ENCODE measurements at regions not wholly inside any gene's neighbourhood (a gene's known extent, or its start where the extent isn't known, plus 50 kb on each side); places are given as distances from the start of the nearest gene placed in this dataset.
"Not testable (repeated sequence)": the region's sequence is repeated elsewhere in the genome, so short reads cannot be mapped to it uniquely, and the experiment has no call there.

DNA sequence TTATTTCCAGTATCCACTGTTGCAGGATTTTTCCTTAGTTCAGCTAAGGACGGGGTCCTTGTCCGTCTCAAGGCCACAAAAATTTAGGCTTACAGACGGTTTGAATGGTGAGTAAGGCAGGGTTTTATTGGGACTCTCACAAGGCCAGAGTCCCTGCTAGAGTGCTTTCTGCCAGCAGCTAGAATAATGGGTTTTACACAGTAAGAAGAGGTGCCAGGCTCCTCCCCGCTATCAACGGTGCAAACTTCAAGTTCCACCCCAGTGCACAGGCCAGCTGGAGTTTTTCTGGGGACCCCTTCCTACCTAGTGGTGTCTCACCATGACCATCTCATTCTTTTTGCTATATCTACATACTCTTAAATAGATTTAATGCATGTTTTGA is 198.5 kb upstream of the KCTD7 start:
- Histone ChIP-seq H3K4me3 (ENCODE audit: insufficient read depth, low read depth, low read length) (no peak overlapping the region), H3K4me1 (ENCODE audit: control insufficient read depth, insufficient read depth, low read length) (no peaks in the 10 kb centered on the region), H3K36me3 (ENCODE audit: control insufficient read depth, insufficient read depth, low read length) (no peaks in the 10 kb centered on the region), H3K27me3 (ENCODE audit: control insufficient read depth, insufficient read depth, low read length, poor library complexity, severe bottlenecking) (no peaks in the 10 kb centered on the region), H3K27ac (ENCODE audit: insufficient read depth, low read depth, low read length, poor library complexity, severe bottlenecking) (no peak overlapping the region), H3K9me3 (ENCODE audit: control insufficient read depth, low read length) (no peaks in the 10 kb centered on the region)
- 93 to 94% methylated on average over 5 of the region's 5 CpGs for WGBS, 2 experiments

- not testable (repeated sequence) for H3K9me3 ChIP-seq (ENCODE audit: control insufficient read depth, low read length); H3K4me1 ChIP-seq (ENCODE audit: control insufficient read depth, insufficient read depth, low read length); H3K27ac ChIP-seq (ENCODE audit: insufficient read depth, low read depth, low read length, poor library complexity, severe bottlenecking); H3K4me3 ChIP-seq (ENCODE audit: insufficient read depth, low read depth, low read length); H3K27me3 ChIP-seq (ENCODE audit: control insufficient read depth, insufficient read depth, low read length, poor library complexity, severe bottlenecking); H3K36me3 ChIP-seq (ENCODE audit: control insufficient read depth, insufficient read depth, low read length)
- WGBS, 2 experiments: 100% methylated on average over 1 of the region's 1 CpG
Measured at GRCh38 chr7:66438703-66439405, 189.8 kb upstream of the KCTD7 start.

DNA sequence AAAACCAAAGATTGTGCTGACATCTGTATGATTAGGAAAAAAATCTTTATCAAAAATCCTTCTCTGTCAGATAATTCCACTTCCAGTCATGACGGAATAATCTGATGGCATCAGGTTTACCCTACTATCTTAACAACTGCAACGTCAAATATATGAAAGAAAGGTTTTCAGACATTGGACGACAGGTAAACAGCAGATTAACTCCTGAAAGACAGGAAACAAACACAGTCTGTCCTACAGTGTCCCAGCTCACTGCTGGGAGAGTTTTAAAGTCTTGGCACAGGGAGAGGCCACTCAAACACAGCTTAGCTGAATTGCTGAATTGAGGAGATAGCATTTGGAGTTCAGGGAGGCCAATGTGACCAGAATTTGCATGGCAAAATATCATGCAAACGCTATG is 186.3 kb upstream of the KCTD7 start:
- Histone ChIP-seq H3K27ac (ENCODE audit: insufficient read depth, low read depth, low read length, poor library complexity, severe bottlenecking) (no peak overlapping the region), H3K4me1 (ENCODE audit: control insufficient read depth, insufficient read depth, low read length) (no peaks in the 10 kb centered on the region), H3K4me3 (ENCODE audit: insufficient read depth, low read depth, low read length) (no peak overlapping the region), H3K36me3 (ENCODE audit: control insufficient read depth, insufficient read depth, low read length) (no peaks in the 10 kb centered on the region), H3K9me3 (ENCODE audit: control insufficient read depth, low read length) (no peaks in the 10 kb centered on the region), H3K27me3 (ENCODE audit: control insufficient read depth, insufficient read depth, low read length, poor library complexity, severe bottlenecking) (no peaks in the 10 kb centered on the region)
- WGBS, 2 experiments: 88 to 94% methylated on average over 4 of the region's 4 CpGs

GRCh38 chr7:66443946-66444345 is 184.7 kb upstream of the KCTD7 start:
- Histone ChIP-seq H3K36me3 (ENCODE audit: control insufficient read depth, insufficient read depth, low read length) (no peaks in the 10 kb centered on the region), H3K9me3 (ENCODE audit: control insufficient read depth, low read length) (no peaks in the 10 kb centered on the region), H3K4me1 (ENCODE audit: control insufficient read depth, insufficient read depth, low read length) (no peaks in the 10 kb centered on the region)

DNA sequence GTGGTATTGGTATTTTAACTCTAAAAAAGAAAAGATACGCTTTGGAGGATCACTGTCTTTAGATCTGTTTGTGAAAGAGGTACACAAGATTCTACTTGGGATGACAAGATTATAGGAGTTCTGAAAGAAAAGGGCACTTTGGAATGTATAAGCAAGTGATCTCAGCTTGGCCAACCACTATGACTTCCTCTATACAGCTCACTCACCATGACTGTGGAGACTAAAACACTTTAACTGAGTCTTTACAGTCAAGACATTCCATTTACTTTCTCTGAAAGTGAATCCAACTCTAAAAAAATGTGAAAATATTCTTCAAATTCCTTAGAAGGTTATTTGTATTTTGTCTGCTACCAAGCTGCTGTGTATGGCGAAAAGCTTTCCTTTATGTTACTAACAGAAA is 181.7 kb upstream of the KCTD7 start:
- H3K27ac ChIP-seq (ENCODE audit: insufficient read depth, low read depth, low read length, poor library complexity, severe bottlenecking); H3K4me1 ChIP-seq (ENCODE audit: control insufficient read depth, insufficient read depth, low read length); H3K9me3 ChIP-seq (ENCODE audit: control insufficient read depth, low read length); H3K36me3 ChIP-seq (ENCODE audit: control insufficient read depth, insufficient read depth, low read length); H3K4me3 ChIP-seq (ENCODE audit: insufficient read depth, low read depth, low read length); H3K27me3 ChIP-seq (ENCODE audit: control insufficient read depth, insufficient read depth, low read length, poor library complexity, severe bottlenecking): not testable (repeated sequence)
- WGBS, 2 experiments: 85 to 92% methylated on average over 2 of the region's 2 CpGs

More at GRCh38 chr7:66443946-66444345, 184.7 kb upstream of the KCTD7 start:
- no peak overlapping the region for H3K27ac ChIP-seq (ENCODE audit: insufficient read depth, low read depth, low read length, poor library complexity, severe bottlenecking)
- no peak overlapping the region for H3K4me3 ChIP-seq (ENCODE audit: insufficient read depth, low read depth, low read length)
- no peaks in the 10 kb centered on the region for H3K27me3 ChIP-seq (ENCODE audit: control insufficient read depth, insufficient read depth, low read length, poor library complexity, severe bottlenecking)

- not testable (repeated sequence) for H3K36me3 ChIP-seq (ENCODE audit: control insufficient read depth, insufficient read depth, low read length); H3K9me3 ChIP-seq (ENCODE audit: control insufficient read depth, low read length); H3K27ac ChIP-seq (ENCODE audit: insufficient read depth, low read depth, low read length, poor library complexity, severe bottlenecking); H3K4me3 ChIP-seq (ENCODE audit: insufficient read depth, low read depth, low read length); H3K4me1 ChIP-seq (ENCODE audit: control insufficient read depth, insufficient read depth, low read length); H3K27me3 ChIP-seq (ENCODE audit: control insufficient read depth, insufficient read depth, low read length, poor library complexity, severe bottlenecking)
- 92 to 93% methylated on average over 2 of the region's 2 CpGs for WGBS, 2 experiments
Measured at GRCh38 chr7:66450814-66451213, 177.9 kb upstream of the KCTD7 start.

- not testable (repeated sequence) for H3K4me1 ChIP-seq (ENCODE audit: control insufficient read depth, insufficient read depth, low read length); H3K27me3 ChIP-seq (ENCODE audit: control insufficient read depth, insufficient read depth, low read length, poor library complexity, severe bottlenecking); H3K9me3 ChIP-seq (ENCODE audit: control insufficient read depth, low read length); H3K4me3 ChIP-seq (ENCODE audit: insufficient read depth, low read depth, low read length); H3K27ac ChIP-seq (ENCODE audit: insufficient read depth, low read depth, low read length, poor library complexity, severe bottlenecking); H3K36me3 ChIP-seq (ENCODE audit: control insufficient read depth, insufficient read depth, low read length)
- WGBS, 2 experiments: 81 to 87% methylated on average over 2 of the region's 2 CpGs
Measured at GRCh38 chr7:66451713-66452112, 177.0 kb upstream of the KCTD7 start.

DNA sequence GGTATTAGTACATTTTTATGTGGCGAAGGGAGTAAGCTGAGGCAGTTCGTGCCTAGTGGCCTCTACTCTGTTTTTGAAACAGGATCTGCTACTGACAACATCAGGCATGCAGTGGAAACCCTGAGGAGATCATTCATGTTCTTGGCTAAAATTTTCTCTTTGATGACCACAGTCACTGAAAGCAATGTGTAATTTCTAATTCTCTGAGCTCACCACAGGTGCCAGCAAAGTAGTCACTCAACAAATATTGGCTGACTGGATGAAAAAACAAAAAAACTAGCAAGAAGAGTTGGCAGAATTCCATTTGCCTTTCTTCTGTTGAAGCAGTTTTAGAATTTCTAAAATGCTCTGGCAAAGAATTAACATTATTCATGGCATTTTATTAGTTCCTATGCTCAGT is 176.5 kb upstream of the KCTD7 start:
- no peaks in the 10 kb centered on the region for H3K36me3 ChIP-seq (ENCODE audit: control insufficient read depth, insufficient read depth, low read length)
- H3K4me3 ChIP-seq (ENCODE audit: insufficient read depth, low read depth, low read length): no peak overlapping the region
- no peaks in the 10 kb centered on the region for H3K27me3 ChIP-seq (ENCODE audit: control insufficient read depth, insufficient read depth, low read length, poor library complexity, severe bottlenecking)
- H3K27ac ChIP-seq (ENCODE audit: insufficient read depth, low read depth, low read length, poor library complexity, severe bottlenecking): no peak overlapping the region
- 93 to 96% methylated on average over 2 of the region's 2 CpGs for WGBS, 2 experiments
- no peaks in the 10 kb centered on the region for H3K9me3 ChIP-seq (ENCODE audit: control insufficient read depth, low read length)
- H3K4me1 ChIP-seq (ENCODE audit: control insufficient read depth, insufficient read depth, low read length): no peaks in the 10 kb centered on the region

GRCh38 chr7:66453340-66453739 is 175.3 kb upstream of the KCTD7 start:
- WGBS, 2 experiments: 89 to 94% methylated on average over 6 of the region's 6 CpGs
- Histone ChIP-seq H3K4me1 (ENCODE audit: control insufficient read depth, insufficient read depth, low read length) (no peaks in the 10 kb centered on the region), H3K36me3 (ENCODE audit: control insufficient read depth, insufficient read depth, low read length) (no peaks in the 10 kb centered on the region), H3K4me3 (ENCODE audit: insufficient read depth, low read depth, low read length) (no peak overlapping the region), H3K27me3 (ENCODE audit: control insufficient read depth, insufficient read depth, low read length, poor library complexity, severe bottlenecking) (no peaks in the 10 kb centered on the region), H3K27ac (ENCODE audit: insufficient read depth, low read depth, low read length, poor library complexity, severe bottlenecking) (no peak overlapping the region), H3K9me3 (ENCODE audit: control insufficient read depth, low read length) (no peaks in the 10 kb centered on the region)

- Histone ChIP-seq H3K27me3 (ENCODE audit: control insufficient read depth, insufficient read depth, low read length, poor library complexity, severe bottlenecking) (no peaks in the 10 kb centered on the region), H3K36me3 (ENCODE audit: control insufficient read depth, insufficient read depth, low read length) (no peaks in the 10 kb centered on the region)
Measured at GRCh38 chr7:66454600-66455225, 174.0 kb upstream of the KCTD7 start.

GRCh38 chr7:66455432-66455831 is 173.2 kb upstream of the KCTD7 start:
- not testable (repeated sequence) for H3K27me3 ChIP-seq (ENCODE audit: control insufficient read depth, insufficient read depth, low read length, poor library complexity, severe bottlenecking); H3K27ac ChIP-seq (ENCODE audit: insufficient read depth, low read depth, low read length, poor library complexity, severe bottlenecking); H3K4me3 ChIP-seq (ENCODE audit: insufficient read depth, low read depth, low read length); H3K4me1 ChIP-seq (ENCODE audit: control insufficient read depth, insufficient read depth, low read length); H3K36me3 ChIP-seq (ENCODE audit: control insufficient read depth, insufficient read depth, low read length); H3K9me3 ChIP-seq (ENCODE audit: control insufficient read depth, low read length)
- no CpG with 5 or more reads among the region's 1 CpG for WGBS, 2 experiments

More at GRCh38 chr7:66454600-66455225, 174.0 kb upstream of the KCTD7 start:
- H3K9me3 ChIP-seq (ENCODE audit: control insufficient read depth, low read length): no peaks in the 10 kb centered on the region
- 96% methylated on average over 5 of the region's 5 CpGs for WGBS, 2 experiments
- no peaks in the 10 kb centered on the region for H3K4me1 ChIP-seq (ENCODE audit: control insufficient read depth, insufficient read depth, low read length)
- no peak overlapping the region for H3K4me3 ChIP-seq (ENCODE audit: insufficient read depth, low read depth, low read length)
- H3K27ac ChIP-seq (ENCODE audit: insufficient read depth, low read depth, low read length, poor library complexity, severe bottlenecking): no peak overlapping the region

Measured in ectodermal cell (in vitro differentiated cells).